ENCODE measurements at regions not wholly inside any gene's neighbourhood (a gene's known extent, or its start where the extent isn't known, plus 50 kb on each side); places are given as distances from the start of the nearest gene placed in this dataset.

DNA sequence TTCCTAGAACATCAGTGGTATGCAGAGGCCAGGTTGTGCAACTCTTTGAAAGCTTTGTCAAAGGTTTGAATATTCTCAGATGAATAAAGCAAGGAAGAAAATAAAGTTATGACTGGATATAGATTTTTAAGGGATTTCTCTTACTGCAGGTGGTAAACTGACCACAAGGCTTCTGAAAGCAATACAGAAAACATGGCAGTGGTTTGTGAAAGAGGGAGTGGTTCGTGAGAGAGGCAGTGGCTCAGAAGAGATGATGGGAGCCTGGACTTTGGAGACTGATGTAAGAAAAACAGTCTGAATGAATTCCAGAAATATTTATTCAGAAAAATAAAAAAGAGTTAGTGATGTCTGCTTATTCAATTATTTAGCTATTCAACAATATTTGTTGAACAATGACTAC, 380.4 kb upstream of the CTNND2 start:
- no peak overlapping the region for H3K4me2 ChIP-seq (ENCODE audit: low read length)
- H3K23ac ChIP-seq (ENCODE audit: low read length): no peak overlapping the region
- H2BK120ac ChIP-seq (ENCODE audit: insufficient read depth, low read length, poor library complexity): no peak overlapping the region
- H3K79me1 ChIP-seq (ENCODE audit: low read length): no peaks in the 10 kb centered on the region
- no peak overlapping the region for H3K27ac ChIP-seq (ENCODE audit: low read depth, low read length)
- no peak overlapping the region for H3K4ac ChIP-seq (ENCODE audit: low read depth, low read length)
- H2AFZ ChIP-seq (ENCODE audit: insufficient read depth, low read length, poor library complexity): no peak overlapping the region
- no peak for DNase-seq
- no peak overlapping the region for H3K14ac ChIP-seq (ENCODE audit: low read length)
- H3K9ac ChIP-seq (ENCODE audit: low read length): no peak overlapping the region
- H3K36me3 ChIP-seq (ENCODE audit: control insufficient read depth in 1 of 2, insufficient read depth in 2 of 2, low read length in 2 of 2): no peaks in the 10 kb centered on the region
- no peak overlapping the region for H4K91ac ChIP-seq (ENCODE audit: low read depth, low read length)
- WGBS (ENCODE audit: extremely low coverage, insufficient coverage, insufficient read length): no CpG with 5 or more reads among the region's 1 CpG
- no peak overlapping the region for H2BK12ac ChIP-seq (ENCODE audit: low read length)
- no peaks in the 10 kb centered on the region for H3K9me3 ChIP-seq (ENCODE audit: insufficient read depth, low read depth, low read length)
- H2BK5ac ChIP-seq (ENCODE audit: low read depth, low read length, poor library complexity): no peak overlapping the region
- no peak overlapping the region for H3K4me3 ChIP-seq (ENCODE audit: low read depth, low read length)
- no peaks in the 10 kb centered on the region for H3K79me2 ChIP-seq (ENCODE audit: control insufficient read depth, insufficient read depth, low read length, poor library complexity)
- H2AK5ac ChIP-seq (ENCODE audit: low read length): no peak overlapping the region
- H4K8ac ChIP-seq (ENCODE audit: low read depth, low read length): no peak overlapping the region
- H4K12ac ChIP-seq (ENCODE audit: low read depth, low read length): no peak overlapping the region
- H3K27me3 ChIP-seq (ENCODE audit: insufficient read depth, low read length): no peaks in the 10 kb centered on the region
- no peak overlapping the region for H3K18ac ChIP-seq (ENCODE audit: low read length)
- no peaks in the 10 kb centered on the region for H3K4me1 ChIP-seq (ENCODE audit: control insufficient read depth in 1 of 2, insufficient read depth in 2 of 2, low read length in 2 of 2)

- no peak overlapping the region for H2BK120ac ChIP-seq (ENCODE audit: insufficient read depth, low read length, poor library complexity)
- H4K91ac ChIP-seq (ENCODE audit: low read depth, low read length): no peak overlapping the region
- no peak overlapping the region for H2BK12ac ChIP-seq (ENCODE audit: low read length)
- H3K36me3 ChIP-seq (ENCODE audit: control insufficient read depth in 1 of 2, insufficient read depth in 2 of 2, low read length in 2 of 2): no peaks in the 10 kb centered on the region
- H3K14ac ChIP-seq (ENCODE audit: low read length): no peak overlapping the region
- H3K9ac ChIP-seq (ENCODE audit: low read length): no peak overlapping the region
- no peaks in the 10 kb centered on the region for H3K27me3 ChIP-seq (ENCODE audit: insufficient read depth, low read length)
- H2AK5ac ChIP-seq (ENCODE audit: low read length): no peak overlapping the region
- no peak overlapping the region for H3K4me2 ChIP-seq (ENCODE audit: low read length)
- peak overlapping the region; percentile 50 for H3K4me3 ChIP-seq (ENCODE audit: low read depth, low read length)
- no CpG with 5 or more reads among the region's 2 CpGs for WGBS (ENCODE audit: extremely low coverage, insufficient coverage, insufficient read length)
- H3K79me1 ChIP-seq (ENCODE audit: low read length): no peaks in the 10 kb centered on the region
- H3K4me1 ChIP-seq (ENCODE audit: control insufficient read depth in 1 of 2, insufficient read depth in 2 of 2, low read length in 2 of 2): no peaks in the 10 kb centered on the region
- H3K4ac ChIP-seq (ENCODE audit: low read depth, low read length): no peak overlapping the region
- no peaks in the 10 kb centered on the region for H3K79me2 ChIP-seq (ENCODE audit: control insufficient read depth, insufficient read depth, low read length, poor library complexity)
- no peak for DNase-seq
- no peak overlapping the region for H4K12ac ChIP-seq (ENCODE audit: low read depth, low read length)
- no peak overlapping the region for H3K18ac ChIP-seq (ENCODE audit: low read length)
- no peak overlapping the region for H3K27ac ChIP-seq (ENCODE audit: low read depth, low read length)
- H2BK5ac ChIP-seq (ENCODE audit: low read depth, low read length, poor library complexity): no peak overlapping the region
- no peak overlapping the region for H2AFZ ChIP-seq (ENCODE audit: insufficient read depth, low read length, poor library complexity)
- no peak overlapping the region for H4K8ac ChIP-seq (ENCODE audit: low read depth, low read length)
- H3K23ac ChIP-seq (ENCODE audit: low read length): no peak overlapping the region
- no peaks in the 10 kb centered on the region for H3K9me3 ChIP-seq (ENCODE audit: insufficient read depth, low read depth, low read length)
Observed at GRCh38 chr5:12277504-12278192, 373.4 kb upstream of the CTNND2 start.

GRCh38 chr5:12274236-12274635, 370.0 kb upstream of the CTNND2 start:
- Histone ChIP-seq H3K79me1 (ENCODE audit: low read length) (no peaks in the 10 kb centered on the region), H3K4me3 (ENCODE audit: low read depth, low read length) (no peak overlapping the region), H3K79me2 (ENCODE audit: control insufficient read depth, insufficient read depth, low read length, poor library complexity) (no peaks in the 10 kb centered on the region), H3K18ac (ENCODE audit: low read length) (no peak overlapping the region), H4K12ac (ENCODE audit: low read depth, low read length) (no peak overlapping the region), H3K23ac (ENCODE audit: low read length) (no peak overlapping the region), H4K8ac (ENCODE audit: low read depth, low read length) (no peak overlapping the region), H3K14ac (ENCODE audit: low read length) (no peak overlapping the region), H2BK5ac (ENCODE audit: low read depth, low read length, poor library complexity) (no peak overlapping the region), H2AFZ (ENCODE audit: insufficient read depth, low read length, poor library complexity) (no peak overlapping the region), H3K4me2 (ENCODE audit: low read length) (no peak overlapping the region), H3K27me3 (ENCODE audit: insufficient read depth, low read length) (no peaks in the 10 kb centered on the region), H2BK12ac (ENCODE audit: low read length) (no peak overlapping the region), H3K4ac (ENCODE audit: low read depth, low read length) (no peak overlapping the region), H3K27ac (ENCODE audit: low read depth, low read length) (no peak overlapping the region), H4K91ac (ENCODE audit: low read depth, low read length) (no peak overlapping the region), H2BK120ac (ENCODE audit: insufficient read depth, low read length, poor library complexity) (no peak overlapping the region), H3K36me3 (ENCODE audit: control insufficient read depth in 1 of 2, insufficient read depth in 2 of 2, low read length in 2 of 2) (no peaks in the 10 kb centered on the region), H3K4me1 (ENCODE audit: control insufficient read depth in 1 of 2, insufficient read depth in 2 of 2, low read length in 2 of 2) (no peaks in the 10 kb centered on the region), H2AK5ac (ENCODE audit: low read length) (no peak overlapping the region), H3K9ac (ENCODE audit: low read length) (no peak overlapping the region), H3K9me3 (ENCODE audit: insufficient read depth, low read depth, low read length) (no peaks in the 10 kb centered on the region)
- WGBS (ENCODE audit: extremely low coverage, insufficient coverage, insufficient read length): no CpG with 5 or more reads among the region's 1 CpG
- peak in 1 of 2 donors; percentile 38 for DNase-seq

- Histone ChIP-seq H2AK5ac (ENCODE audit: low read length) (no peak overlapping the region), H3K27me3 (ENCODE audit: insufficient read depth, low read length) (no peaks in the 10 kb centered on the region)
- no CpG with 5 or more reads among the region's 5 CpGs for WGBS (ENCODE audit: extremely low coverage, insufficient coverage, insufficient read length)
Observed at GRCh38 chr5:12272389-12272788, 368.1 kb upstream of the CTNND2 start.

More at GRCh38 chr5:12272389-12272788, 368.1 kb upstream of the CTNND2 start:
- H3K79me2 ChIP-seq (ENCODE audit: control insufficient read depth, insufficient read depth, low read length, poor library complexity): no peaks in the 10 kb centered on the region
- no peak overlapping the region for H3K4ac ChIP-seq (ENCODE audit: low read depth, low read length)
- H3K36me3 ChIP-seq (ENCODE audit: control insufficient read depth in 1 of 2, insufficient read depth in 2 of 2, low read length in 2 of 2): no peaks in the 10 kb centered on the region
- H3K79me1 ChIP-seq (ENCODE audit: low read length): no peaks in the 10 kb centered on the region
- no peak overlapping the region for H2BK5ac ChIP-seq (ENCODE audit: low read depth, low read length, poor library complexity)
- H3K4me3 ChIP-seq (ENCODE audit: low read depth, low read length): no peak overlapping the region
- H2AFZ ChIP-seq (ENCODE audit: insufficient read depth, low read length, poor library complexity): no peak overlapping the region
- no peak overlapping the region for H3K9ac ChIP-seq (ENCODE audit: low read length)
- no peak overlapping the region for H2BK120ac ChIP-seq (ENCODE audit: insufficient read depth, low read length, poor library complexity)
- H4K8ac ChIP-seq (ENCODE audit: low read depth, low read length): no peak overlapping the region
- no peak overlapping the region for H3K4me2 ChIP-seq (ENCODE audit: low read length)
- no peak overlapping the region for H3K23ac ChIP-seq (ENCODE audit: low read length)
- no peak overlapping the region for H2BK12ac ChIP-seq (ENCODE audit: low read length)
- H3K18ac ChIP-seq (ENCODE audit: low read length): no peak overlapping the region
- no peaks in the 10 kb centered on the region for H3K4me1 ChIP-seq (ENCODE audit: control insufficient read depth in 1 of 2, insufficient read depth in 2 of 2, low read length in 2 of 2)
- H3K14ac ChIP-seq (ENCODE audit: low read length): no peak overlapping the region
- no peaks in the 10 kb centered on the region for H3K9me3 ChIP-seq (ENCODE audit: insufficient read depth, low read depth, low read length)
- no peak overlapping the region for H3K27ac ChIP-seq (ENCODE audit: low read depth, low read length)
- H4K12ac ChIP-seq (ENCODE audit: low read depth, low read length): no peak overlapping the region
- peak in 1 of 2 donors; percentile 6 for DNase-seq
- no peak overlapping the region for H4K91ac ChIP-seq (ENCODE audit: low read depth, low read length)

All from trophoblast cell (in vitro differentiated cells and primary cell).